ENCODE measurements at regions not wholly inside any gene's neighbourhood (a gene's known extent, or its start where the extent isn't known, plus 50 kb on each side); places are given as distances from the start of the nearest gene placed in this dataset.

DNA sequence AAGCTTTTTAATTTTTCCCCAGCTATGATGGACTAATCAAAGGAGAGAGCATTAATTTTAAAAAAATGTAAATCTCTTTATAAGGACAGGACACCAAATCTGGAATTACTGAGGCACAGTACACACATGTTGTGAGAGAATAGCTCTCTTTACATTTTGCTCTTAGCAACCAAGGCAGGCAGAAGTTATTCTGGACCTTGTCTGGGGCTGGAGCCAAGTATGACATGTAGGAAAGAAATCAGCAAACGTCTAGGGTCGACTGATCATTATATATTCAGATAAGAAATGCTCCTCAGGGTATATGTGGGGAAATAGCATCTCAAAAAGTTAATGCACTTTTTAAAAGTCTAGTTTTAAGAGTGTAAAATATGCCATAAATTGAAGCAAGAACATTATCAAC is 1330.0 kb upstream of the CELF4 start:
- H3K27ac ChIP-seq = no peak overlapping the region
- TF ChIP-seq, protein P1, sequence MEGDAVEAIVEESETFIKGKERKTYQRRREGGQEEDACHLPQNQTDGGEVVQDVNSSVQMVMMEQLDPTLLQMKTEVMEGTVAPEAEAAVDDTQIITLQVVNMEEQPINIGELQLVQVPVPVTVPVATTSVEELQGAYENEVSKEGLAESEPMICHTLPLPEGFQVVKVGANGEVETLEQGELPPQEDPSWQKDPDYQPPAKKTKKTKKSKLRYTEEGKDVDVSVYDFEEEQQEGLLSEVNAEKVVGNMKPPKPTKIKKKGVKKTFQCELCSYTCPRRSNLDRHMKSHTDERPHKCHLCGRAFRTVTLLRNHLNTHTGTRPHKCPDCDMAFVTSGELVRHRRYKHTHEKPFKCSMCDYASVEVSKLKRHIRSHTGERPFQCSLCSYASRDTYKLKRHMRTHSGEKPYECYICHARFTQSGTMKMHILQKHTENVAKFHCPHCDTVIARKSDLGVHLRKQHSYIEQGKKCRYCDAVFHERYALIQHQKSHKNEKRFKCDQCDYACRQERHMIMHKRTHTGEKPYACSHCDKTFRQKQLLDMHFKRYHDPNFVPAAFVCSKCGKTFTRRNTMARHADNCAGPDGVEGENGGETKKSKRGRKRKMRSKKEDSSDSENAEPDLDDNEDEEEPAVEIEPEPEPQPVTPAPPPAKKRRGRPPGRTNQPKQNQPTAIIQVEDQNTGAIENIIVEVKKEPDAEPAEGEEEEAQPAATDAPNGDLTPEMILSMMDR (conservative IDR thresholded peaks at IDR 0.05) = no peak

DNA sequence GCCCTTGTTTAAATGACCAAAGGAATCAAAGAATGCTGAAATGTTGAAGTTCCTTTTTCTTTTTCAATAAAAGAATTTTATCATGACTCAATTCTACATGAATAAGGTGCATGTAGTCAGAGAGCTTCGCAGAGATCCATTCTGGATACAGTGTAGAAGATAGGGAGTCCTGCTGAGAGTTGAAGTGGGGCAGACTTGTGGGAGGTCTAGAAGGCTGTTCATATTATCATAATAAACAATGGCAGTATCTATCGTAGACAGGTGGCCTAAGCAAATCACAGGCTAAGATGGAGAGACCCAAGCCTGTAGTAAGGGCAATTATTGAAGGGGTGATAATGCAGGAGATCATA is 1322.0 kb upstream of the CELF4 start:
- TF ChIP-seq, protein P1 (conservative IDR thresholded peaks at IDR 0.05) = no peak
- H3K27ac ChIP-seq = no peak overlapping the region

DNA sequence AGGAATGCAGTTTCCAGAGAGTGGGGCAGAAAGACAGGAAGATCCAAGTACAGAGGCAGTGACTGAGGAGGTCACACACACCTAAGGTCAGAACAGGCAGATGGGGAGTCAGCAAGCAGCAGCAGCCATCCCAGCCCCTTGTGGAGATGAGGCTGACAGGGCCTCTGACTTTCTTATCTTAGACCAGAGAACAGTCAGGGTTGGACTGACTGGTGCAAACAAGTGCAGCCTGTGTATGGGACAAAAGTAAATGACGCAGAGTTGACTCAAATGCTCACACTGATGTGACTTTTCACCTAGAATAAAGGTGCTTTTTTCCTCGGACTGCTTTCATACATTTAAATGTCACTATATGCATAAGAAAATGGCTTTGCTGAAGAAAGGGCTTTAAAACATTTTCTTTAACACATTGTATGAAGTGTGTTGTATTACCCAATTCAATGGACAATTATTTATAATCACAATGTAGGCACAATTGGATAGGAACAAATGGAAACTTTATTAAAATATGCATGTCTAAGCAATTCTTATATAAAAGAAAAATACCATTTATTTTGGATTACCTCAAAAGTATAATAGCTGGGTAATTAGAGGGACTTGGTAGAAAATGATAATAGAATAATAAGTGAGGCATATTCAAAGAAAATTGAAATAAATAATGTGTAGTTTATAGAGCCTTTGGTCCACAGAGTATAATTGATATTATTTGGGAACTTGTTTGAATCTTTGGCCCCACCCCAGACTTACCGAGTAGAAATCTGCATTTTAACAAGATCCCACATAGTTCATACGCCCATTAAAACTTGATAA is 1321.5 kb upstream of the CELF4 start:
- H3K27ac ChIP-seq = no peak overlapping the region
- TF ChIP-seq, protein P1 (conservative IDR thresholded peaks at IDR 0.05) = no peak

DNA sequence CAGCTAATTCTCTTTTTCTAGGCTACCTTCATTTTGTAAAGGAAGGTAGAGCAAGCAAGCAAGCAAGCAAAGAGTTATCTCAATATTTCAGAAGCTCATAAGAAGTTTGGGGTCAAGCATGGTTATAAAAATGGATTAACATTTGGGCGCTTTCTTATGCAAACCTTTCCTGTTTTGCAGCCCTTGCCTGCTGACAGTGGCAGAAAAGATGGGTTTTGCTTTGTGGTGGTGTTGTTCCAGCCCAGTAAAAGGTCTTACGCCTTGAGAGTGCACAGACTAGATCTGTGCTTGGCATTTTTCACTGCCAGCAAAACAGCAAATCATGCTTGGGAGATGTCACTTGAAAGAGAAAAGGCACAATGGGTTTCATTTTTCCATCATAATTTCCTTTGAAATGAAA is 1320.6 kb upstream of the CELF4 start:
- no peak overlapping the region for H3K27ac ChIP-seq
- TF ChIP-seq, protein P1 (conservative IDR thresholded peaks at IDR 0.05) = no peak

DNA sequence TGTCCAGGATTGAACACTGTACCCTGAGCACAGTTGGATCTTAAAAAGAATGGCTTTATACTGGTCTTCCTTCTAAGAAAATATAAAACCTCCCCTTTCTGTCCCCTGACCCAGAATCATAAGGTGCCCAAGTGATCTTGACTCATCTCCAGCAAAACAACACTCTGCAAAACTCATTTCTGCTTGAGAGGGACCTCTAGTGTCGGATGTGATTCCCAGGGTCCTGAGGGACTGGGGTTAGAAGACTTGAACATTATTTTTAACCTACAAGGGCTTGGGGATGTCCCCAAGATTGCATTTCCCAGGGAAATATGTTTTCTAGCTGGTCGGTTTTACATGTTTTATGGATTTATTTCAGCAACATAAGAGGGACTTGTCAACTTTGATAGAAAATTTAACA is 1318.5 kb upstream of the CELF4 start:
- no peak overlapping the region for H3K27ac ChIP-seq
- TF ChIP-seq, protein P1 (conservative IDR thresholded peaks at IDR 0.05) = no peak

DNA sequence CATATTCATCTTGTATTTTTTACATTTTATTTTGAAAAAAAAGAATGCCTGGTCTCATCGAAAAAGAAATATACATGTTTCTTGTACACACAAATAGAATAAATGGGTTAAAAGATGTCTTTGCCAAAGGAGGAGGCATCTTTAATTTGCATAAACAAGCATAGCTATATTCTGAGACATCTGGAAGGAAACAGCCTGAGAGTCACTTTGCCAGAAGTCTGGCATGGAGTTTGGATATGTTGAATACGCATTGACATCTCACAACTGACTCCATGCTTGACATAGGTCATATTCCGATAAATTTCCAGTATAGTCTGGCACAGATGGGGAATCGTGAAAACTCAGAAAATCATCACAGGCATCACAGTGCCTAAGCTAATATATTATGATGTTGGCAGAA is 1317.5 kb upstream of the CELF4 start:
- no peak overlapping the region for H3K27ac ChIP-seq
- TF ChIP-seq, protein P1 (conservative IDR thresholded peaks at IDR 0.05) = no peak

DNA sequence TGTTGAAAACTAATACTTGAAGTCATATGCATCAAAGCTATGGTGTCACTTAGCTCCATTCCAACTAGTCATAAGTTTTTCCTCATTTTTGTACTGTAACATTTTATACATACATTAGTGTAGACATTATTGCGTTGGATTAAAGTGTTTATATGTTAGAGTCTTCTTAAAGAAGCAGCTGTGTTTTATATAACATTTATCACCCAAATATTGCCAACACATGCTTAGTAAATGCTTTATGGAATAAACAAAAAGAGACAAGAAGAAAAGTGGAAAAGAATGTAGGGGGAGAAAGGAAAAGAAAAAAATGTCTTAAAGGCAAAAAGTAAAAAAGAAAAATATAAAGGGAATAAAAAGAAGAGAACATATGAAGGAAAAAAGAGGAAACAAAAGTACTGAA is 1314.3 kb upstream of the CELF4 start:
- H3K27ac ChIP-seq = no peak overlapping the region
- TF ChIP-seq, protein P1 (conservative IDR thresholded peaks at IDR 0.05) = no peak

Measured in VCaP (cell line).